HG03521 (cell line): ENCODE measurements at regions not wholly inside any gene's neighbourhood (a gene's known extent, or its start where the extent isn't known, plus 50 kb on each side); places are given as distances from the start of the nearest gene placed in this dataset.

ENCODE experiments used
- ATAC-seq: cut with Tn5 transposase; IDR thresholded peaks from one replicate; pipeline ENCODE4 v1.9.1; 2021; ENCODE audit warnings: mild to moderate bottlenecking, moderate library complexity; ENCODE audit not compliant: unreplicated experiment

DNA sequence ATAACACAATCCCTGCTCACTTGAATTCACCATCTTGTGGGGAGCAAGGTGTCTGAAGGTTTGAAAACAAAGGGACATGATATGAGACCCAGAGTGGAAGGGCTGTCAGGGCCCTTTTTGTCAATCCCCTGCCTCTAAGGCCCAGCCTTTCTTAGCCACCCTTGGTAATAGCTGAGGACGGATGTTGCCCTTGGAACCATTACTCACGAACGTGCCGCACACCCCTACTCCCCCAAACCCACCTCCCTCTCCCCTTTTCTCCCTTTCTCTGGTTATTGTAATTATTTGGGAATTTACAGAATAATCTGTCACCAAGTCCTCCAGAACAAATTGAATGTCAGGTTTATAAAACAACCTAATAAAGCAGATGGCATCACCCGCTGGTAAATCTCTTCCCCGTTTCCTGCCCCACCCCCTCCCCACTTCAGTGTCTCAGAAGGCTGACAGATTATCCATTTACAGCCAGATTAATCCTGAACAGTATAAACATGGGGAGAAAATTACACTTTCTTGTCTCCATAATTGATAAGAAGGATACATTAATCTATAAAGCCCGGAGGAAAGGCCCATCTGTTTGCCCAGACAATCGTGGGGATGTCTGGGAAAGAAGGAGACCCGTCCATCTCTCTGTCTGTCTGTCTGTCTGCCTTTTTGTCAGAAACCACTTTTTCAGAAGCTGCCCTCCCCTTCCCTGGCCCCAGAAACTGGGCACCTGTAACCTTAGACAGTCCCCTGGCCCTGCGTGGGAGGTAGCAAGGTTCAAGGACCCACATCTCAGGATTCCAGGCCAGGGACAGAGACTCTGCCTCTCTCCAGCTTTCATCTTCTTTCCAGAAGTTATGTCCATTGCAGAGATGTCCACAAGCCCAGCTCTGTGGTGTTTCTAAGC, 60.6 kb upstream of the CD34 start:
- ATAC-seq, result no peak

DNA sequence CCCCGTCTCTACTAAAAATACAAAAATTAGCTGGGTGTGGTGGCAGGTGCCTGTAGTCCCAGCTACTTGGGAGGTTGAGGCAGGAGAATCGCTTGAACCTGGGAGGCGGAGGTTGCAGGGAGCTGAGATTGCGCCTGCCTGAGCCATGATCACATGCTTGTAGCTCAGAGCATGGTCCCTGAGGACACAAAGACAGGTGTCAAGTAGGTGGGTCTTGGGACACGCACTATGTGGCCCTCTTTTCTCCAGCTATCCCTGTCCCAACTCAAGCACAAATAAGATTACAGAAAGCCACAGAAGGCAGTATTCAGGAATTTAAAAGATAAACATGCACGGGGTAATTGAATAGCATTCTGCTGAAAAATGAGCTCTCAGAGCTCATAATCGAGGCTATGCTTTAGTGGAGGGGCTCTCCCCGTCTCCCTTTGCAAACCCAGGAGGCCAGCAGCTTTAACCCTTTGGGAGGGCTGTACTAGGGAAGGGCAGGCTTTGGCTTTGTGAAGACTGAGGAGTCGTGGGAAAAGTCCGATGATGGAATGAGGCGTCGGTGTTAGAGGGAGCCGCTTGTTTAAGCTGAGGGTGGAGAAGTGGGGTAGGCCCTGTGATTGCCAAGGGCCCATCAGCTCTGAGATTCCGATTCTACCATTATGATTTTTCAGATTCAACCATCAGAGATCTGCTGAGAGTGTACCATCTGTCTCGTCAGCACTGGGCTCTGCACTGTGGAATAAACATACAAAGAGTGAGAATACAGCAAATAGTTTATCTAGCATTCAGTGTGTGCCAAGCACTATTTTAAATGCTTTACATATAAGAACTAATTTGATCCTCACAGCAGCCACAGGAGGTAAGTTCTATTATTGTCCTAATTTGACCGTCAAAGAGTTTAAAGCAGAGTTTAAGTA, 59.7 kb upstream of the CD34 start:
- no peak for ATAC-seq

DNA sequence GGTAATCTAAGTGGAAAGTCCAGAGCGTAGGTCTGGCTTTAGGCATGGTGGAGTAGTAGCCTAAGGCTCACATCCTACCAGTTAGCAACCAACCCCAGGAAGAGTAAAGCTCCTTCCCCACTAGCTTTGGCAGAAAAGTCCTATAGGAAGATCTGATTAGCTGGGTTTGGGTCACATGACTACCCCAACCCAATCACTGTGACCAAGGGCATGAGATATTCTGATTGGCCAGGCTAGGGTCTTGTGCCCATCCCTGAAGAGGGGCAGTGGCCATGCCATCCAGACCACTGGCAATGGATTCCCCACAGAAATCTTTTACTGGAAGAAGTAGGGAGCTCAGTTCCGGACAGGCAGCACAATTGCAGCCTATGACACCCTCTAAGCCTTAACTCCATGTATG, 58.6 kb upstream of the CD34 start:
- no peak for ATAC-seq

DNA sequence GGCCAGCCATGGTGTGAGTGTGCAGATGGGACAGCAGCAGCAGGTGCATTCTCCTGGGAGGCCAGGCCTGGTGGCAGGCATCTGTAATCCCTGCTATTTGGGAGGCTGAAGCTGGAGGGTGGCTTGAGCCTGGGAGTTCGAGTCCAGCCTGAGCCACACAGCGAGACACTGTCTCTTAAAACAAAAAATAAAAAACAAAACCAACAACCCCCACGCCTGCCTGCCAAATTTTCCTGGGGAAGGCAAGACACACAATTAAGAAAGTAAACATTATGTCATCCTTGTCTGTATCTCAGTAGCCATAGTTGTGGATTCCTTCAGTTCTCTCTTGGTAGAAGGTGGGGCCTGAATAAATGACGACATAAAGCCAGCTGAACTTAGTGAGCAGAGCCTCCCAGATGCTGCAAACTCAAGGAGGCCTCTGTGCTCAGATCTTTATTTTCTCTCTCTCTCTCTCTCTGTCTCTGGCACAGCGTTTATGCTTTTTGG, 57.6 kb upstream of the CD34 start:
- ATAC-seq, result no peak

DNA sequence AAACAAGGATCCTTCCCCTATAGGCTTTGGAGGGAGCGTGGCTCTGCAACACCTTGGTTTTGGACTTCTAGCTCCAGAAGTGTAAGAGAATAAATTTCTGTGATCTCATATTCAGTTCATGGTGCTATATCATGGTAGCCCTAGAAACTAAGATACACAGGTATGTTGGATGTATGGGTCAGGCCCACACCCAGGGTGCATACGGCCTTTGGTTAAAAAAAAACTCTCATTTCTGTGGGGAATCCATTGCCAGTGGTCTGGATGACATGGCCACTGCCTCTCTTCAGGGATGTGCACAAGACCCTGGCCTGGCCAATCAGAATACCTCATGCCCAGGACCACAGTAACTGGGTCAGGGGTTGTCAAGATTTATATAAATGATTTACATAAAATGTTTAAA, 56.8 kb upstream of the CD34 start:
- ATAC-seq, result no peak

DNA sequence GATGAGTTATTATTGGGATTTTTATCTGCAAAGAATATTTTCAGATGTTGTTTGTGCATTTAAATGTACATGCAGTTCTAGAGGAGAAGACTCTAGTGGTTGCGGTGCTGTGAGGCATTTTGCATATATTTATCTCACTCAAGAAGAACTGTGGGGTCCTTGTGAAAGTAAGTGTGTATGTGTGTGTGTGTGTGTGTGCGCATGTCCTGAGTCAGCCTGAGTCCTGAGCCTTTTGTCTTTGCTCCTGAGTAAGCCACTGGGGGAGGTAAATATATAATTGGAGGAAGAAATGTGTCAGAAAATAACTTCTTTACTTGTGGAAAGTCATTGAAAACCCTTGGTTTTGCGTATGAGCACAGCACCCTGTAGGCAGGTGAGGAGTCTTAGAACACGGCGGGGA, 55.6 kb upstream of the CD34 start:
- ATAC-seq, result no peak

DNA sequence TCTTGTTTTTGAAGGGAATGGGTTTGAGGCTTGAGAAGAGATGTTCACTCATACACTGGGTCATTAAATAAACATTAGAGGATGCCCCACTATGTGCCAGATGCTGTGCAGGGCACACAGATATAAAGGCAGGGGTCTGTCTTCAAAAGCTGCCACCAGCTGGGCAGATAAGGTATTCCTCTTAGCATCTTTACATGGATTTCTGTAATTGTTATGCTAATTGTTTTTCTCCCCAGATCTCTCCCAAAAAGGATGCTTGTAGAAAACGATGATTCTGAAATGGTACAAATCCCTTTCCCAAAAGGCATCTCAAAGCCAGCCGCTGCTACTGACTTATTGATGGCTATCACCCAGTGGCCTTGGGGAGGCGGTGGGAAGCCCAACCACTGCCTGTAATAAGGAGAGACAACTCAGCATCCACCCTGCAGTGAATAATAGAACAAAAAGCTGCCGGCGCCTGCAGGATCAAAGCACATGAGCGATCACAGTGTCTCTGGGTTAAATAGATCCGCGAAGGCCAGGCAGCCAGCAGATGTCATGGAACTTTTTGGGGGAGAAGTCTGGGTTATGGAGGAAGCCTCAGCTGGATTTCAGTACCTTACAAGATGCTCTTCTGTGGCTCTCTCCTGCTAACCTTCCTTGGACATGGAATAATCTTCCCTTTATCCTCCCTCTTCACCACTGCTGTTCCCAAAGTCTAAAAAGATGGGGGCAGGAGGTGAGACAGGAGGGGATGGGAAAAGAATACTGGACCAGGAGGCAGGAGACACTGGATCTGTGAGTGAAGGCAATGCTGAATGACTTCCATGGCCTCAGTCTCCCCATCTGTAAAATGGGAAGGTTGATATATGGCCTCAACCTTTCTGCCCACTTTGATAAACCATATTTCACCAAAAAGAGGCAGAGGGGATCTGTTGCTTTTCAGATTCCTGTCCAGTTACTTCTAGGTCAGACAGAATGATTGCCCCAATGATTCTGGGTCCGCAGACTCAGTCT, 54.8 kb upstream of the CD34 start:
- no peak for ATAC-seq

DNA sequence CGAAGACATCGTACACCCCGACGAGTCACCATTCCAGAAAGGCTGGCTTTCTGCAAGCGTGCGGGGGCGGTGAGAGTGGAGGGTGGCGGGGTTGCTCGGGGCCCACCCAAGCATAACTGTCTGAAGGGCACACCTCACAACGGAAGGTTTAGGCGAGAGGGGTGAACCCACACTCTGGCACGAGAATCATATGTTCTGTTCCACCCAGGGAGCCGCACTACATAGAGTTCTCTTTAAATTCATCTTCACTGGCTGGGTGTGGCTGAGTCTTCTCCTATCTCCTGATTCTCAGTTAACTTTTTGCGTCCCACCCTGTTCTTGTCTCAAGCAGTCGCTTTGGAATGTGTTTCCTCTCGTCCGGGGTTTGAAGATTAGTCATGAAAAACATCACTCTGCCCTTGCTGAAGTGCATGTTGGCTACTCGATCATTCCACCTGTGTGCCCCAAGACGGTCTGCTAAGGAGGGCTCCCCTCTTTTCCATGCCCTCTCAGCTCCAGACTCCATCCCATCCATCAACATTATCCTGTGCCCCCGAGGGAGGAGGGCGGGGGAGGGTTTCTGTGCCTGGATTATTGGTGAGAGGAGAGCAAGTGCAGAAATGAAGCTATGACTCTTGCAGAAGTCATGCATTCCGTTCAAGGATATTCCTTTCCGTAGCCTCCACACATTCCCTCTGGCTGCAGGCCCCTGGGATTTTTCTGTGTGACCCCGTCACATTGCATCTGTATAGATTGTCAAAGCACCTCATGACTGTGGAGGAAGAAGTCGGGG, 53.5 kb upstream of the CD34 start:
- no peak for ATAC-seq

DNA sequence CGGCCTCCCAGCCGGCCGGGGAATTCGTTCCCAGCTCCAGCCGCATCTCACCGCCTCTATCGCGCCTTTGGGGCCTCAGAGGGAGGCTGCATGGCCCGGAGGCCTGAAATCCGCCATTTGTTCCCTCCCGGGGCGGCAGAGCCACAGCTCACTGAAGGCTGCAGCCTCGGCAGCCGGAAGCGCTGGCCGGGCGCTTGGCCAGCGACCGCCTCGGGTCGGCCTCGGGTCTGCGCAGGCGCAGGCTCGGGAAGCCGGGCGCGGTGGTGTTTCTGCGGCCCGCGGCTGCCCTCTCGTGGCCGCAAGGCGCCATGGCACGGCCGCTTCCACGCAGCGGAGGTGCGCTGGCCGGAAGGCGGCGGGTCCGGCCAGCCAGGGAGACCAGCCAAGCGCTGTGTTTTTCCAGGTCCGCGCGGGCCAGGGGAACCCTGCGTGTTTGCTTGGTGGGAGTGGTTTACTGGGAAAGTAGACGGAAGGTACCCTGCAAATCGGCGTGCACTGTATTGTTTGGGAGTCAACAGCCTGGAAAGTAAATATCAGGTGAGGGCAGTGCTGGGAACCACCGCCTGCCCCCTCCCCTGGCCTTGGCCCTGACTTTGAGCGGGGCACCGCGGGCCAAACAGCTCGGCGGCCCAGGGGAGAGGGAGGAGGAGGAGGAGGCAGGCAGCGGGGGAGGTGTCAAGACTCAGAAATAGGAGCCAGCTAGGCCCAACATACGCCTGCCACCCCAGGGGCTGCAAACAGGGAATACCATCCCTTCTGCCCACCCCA, 52.7 kb upstream of the CD34 start:
- peak; percentile 78 for ATAC-seq

DNA sequence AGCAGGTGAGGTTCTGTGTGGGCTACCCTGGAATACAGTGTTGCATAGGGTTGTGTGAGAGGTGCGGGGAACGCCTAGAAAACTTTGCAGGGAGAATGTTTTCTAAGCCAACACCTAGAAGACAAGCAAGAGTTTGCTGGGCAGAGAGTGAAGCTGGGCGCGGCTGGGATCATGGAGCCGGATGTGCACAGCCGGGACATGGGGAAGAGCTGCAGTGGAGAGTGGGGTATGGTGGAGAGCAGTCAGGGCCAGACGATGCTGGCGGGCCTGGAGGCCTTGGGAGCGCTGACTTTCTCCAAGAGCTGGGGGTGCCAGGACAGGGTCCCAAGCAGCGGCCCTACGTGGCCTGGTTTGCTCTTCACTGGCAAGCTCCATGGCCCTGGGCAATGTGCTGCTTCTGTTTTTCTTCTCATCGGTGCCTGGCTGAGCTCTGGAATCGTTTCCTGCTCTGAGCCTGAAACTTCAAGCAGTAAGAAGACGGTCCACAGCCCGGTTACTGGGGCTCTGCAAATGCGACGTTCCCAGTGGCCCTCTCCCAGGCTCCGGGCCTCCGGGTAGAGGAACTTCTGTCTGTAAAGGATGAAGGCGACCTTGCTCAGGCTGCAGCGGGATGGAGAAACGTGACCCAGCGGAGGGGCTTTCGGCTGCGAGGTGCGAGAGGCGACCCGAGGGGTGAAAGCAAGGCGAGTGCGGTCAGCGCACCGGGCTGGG, 51.9 kb upstream of the CD34 start:
- ATAC-seq, result peak; percentile 19
